GM03348 (cell line): ENCODE measurements at regions not wholly inside any gene's neighbourhood (a gene's known extent, or its start where the extent isn't known, plus 50 kb on each side); places are given as distances from the start of the nearest gene placed in this dataset.

Experiments used
- DNase-seq: peaks from one replicate; pipeline ENCODE4 v3.0.0; 2012; ENCODE audit warnings: low spot score

- DNase-seq, result no peak
Observed at GRCh38 chr2:52852006-52852405, 915.6 kb upstream of the CHAC2 start.

- DNase-seq, result no peak
Observed at GRCh38 chr2:52844701-52845423, 922.7 kb upstream of the CHAC2 start.

GRCh38 chr2:52835909-52836308, 931.7 kb upstream of the CHAC2 start:
- DNase-seq, result no peak

DNA sequence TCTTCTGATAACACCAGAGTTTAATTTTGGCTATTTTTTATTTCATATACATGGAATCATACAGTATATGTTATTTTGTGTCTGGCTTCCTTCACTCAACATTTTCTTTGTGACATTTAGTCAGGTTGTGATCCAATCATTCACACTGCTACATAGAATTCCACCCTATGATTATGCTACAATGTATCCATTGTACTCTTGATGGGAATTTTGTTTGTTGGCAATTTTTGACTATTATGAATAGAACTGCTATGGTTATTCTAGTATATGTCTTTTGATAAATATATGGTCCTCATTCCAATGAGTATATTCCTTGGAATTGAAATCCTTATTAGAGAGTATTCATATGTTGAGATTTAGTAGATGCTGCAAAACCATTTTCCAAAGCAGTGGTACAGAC, 936.4 kb upstream of the CHAC2 start:
- DNase-seq, result no peak

DNA sequence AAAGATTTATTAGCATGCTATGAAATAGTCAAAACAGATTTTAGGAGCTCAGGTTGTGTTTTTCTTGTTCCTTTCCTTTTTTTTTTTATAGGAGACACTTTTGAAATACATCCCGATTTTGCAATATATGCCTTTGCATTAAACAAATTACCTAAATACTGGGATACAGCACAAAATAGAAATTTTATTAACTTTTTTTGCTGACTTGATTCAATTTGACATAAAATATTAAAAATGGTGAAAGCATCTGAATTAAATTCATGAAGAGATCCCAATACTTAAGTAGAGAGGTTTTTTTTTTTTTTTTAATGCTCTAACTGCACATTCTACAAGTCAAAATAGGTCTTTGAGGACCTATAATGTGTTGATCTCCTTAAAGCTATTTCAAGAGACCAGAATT, 939.5 kb upstream of the CHAC2 start:
- DNase-seq, result no peak

DNA sequence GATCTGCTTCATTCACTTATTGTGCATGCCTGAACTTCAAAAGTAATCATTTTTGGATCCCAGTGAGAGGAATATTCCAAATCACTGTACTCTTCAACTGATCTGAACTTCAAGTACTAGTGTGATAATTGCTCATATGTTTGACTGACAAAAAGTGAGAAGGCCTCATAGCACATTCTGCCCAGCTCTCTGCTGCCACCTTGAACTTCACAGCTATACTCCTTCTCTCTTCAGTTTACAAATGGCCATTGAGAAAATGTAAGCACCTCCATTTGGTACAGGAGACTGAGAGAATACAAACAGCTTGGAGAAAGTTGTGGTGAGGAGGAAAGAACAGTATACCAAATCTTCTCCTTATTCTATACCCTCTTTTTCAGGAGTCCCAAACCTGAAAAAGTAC, 946.0 kb upstream of the CHAC2 start:
- DNase-seq, result no peak

DNA sequence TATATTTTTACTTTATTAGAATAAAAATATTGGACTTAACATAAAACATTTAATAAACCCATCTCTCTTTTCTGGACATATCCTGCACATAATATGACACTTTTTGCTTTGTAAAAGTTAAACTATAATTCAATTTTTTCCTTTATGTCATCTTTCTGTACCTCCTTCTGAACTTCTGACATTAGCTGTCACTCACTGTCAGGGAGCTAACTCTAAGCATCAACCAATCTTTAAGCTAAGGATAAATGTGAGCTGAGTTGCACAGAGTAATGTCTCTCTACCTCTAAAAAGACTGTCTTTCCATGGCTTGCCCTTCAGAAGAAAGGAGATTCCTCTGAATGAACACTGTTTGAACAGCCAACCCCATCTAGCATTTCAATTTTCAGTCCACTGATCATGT, 948.6 kb upstream of the CHAC2 start:
- no peak for DNase-seq

- peak; percentile 16 for DNase-seq
Observed at GRCh38 chr2:52810460-52810859, 957.1 kb upstream of the CHAC2 start.

GRCh38 chr2:52805901-52806410, 961.6 kb upstream of the CHAC2 start:
- no peak for DNase-seq

DNA sequence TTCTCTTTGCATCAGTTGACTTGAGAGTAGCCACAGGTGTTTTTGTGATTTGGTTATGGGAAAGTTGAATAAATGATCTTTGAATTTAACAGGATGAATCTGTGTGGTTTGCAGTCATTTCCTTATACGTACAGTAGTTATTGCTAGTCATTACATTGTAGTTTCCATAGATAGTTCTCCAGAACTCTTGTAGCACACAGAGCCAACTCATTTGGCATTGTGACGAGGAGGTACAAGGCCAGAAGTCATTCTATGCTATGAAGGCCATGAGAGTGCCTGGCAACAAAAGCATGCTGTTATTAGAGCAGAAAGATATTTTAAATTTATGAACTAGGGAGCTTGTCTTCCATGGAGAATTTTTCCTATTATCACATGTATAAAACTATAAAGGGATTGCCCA, 973.0 kb upstream of the CHAC2 start:
- no peak for DNase-seq

DNA sequence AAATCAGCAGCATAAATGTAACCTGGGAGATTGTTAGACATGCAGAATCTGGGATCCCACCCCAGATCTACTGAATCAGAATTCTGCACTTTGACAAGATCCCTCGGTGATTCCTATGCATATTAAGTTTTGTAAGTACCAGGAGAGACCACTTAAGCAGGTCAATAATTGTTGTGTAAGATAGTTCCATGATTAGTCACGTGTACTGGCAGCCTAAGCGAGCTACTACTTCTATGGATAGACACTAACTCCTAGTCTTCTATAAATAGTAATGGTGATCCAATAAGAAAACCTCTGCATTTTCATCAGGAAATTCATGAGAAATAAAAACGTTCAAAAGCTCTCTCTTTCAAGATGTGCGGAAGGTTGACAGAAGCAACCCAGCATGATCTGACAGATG, 988.2 kb upstream of the CHAC2 start:
- no peak for DNase-seq

- DNase-seq, result no peak
Observed at GRCh38 chr2:52776571-52776970, 991.0 kb upstream of the CHAC2 start.

GRCh38 chr2:52775674-52776073, 991.9 kb upstream of the CHAC2 start:
- DNase-seq, result no peak

DNA sequence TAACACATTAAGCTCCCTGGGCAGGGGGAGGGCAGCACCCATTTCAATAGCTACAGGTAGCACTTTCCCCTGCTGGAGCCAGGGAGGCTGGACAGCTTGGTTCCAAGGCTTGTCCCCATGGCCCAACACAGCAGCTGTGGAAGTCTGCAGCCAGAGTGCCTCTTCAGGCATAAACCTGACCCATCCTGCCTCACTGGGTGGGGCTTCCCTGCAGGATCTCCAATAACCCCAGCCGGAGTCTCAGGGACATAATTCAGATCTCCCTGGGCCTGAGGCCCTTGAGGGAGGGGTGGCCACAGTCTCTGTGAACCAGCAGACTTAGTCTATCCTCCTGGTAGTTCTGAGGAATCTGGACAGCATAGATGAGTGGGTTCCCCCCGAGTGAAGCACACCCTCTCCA, 1001.9 kb upstream of the CHAC2 start:
- no peak for DNase-seq

DNA sequence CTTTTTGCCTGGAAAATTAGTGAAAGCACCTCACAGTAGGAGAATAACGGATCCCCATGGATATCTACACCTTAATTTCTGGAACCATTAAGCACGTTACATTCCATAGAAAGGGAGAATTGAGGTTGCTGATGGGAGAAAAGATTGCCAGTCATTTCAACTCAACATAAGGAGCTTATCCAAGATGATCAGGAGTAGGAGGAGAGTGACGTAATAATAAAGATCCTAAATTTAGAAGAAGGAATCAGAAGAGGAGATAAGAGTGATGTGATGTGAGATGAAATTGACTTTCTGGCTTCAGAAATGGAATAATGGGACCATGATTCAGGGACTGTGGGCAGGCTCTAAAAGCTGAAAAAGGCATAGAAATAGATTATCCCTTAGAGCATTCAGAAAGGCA, 1017.8 kb upstream of the CHAC2 start:
- no peak for DNase-seq

GRCh38 chr2:52745144-52745543, 1022.5 kb upstream of the CHAC2 start:
- no peak for DNase-seq

DNA sequence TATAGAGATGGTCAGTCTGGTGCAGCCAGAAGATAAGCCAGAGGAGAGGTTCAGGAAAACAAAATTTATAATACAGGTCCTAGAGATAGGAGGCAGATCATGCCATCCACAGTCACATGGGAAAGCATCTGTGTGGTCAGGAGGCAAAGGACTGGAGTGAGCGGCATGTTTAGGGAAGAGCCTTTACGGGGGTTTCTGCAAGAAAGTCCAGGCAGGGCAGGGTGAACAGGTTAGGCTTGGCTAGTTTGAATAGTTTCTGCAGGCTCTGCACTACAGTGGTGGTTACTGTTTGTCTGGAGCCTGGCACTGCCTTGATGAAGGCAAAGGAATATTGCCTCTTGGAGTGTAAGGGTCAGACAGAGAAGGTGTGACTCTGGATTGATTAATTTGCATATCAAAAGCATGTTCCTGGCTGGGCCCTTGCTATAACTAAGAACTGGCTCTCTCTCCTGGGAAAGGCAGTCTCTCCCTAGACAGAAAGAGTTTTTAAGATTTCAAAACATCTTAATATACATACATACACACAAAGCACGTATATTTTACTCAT, 1034.7 kb upstream of the CHAC2 start:
- DNase-seq, result no peak

DNA sequence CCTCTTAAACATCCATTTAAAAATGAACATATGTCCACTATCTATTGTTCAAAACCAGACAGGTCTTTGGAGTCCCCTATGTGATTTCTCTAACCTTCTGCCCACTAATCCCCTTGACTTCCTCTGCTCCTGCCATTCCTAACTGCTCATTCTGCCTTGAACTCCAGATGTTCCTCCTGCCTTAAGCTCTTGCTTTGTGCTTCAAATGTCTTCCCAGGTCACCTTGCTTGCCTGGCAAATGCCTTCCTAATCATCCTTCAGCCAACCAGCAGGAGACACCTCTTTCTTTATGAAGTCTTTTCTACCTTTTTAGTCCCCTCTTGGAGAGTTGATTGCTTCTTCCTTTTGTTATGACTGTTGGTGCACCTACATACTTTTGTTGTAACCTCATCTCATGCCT, 1043.0 kb upstream of the CHAC2 start:
- DNase-seq, result no peak

DNA sequence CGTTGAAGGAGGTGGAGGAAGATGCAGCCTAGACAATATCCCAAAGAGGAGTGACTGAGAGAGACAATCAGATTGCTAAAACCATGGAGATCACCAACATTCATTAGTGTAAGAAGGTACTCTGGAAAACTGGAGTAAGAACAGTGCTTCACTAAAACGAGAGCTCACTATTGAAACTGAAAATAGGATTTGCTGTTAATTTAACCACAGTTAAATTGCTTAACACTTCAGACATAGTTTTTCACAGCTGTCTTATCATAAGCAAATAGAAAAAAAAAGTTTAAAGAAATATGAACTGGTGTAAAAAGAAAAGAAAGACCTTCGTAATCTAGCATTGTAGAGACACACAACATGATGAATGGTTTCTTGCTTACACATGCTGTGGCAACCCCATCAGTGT, 1049.8 kb upstream of the CHAC2 start:
- DNase-seq, result no peak

- DNase-seq, result no peak
Observed at GRCh38 chr2:52710810-52711618, 1056.6 kb upstream of the CHAC2 start.

GRCh38 chr2:52704251-52704650, 1063.4 kb upstream of the CHAC2 start:
- DNase-seq, result no peak

DNA sequence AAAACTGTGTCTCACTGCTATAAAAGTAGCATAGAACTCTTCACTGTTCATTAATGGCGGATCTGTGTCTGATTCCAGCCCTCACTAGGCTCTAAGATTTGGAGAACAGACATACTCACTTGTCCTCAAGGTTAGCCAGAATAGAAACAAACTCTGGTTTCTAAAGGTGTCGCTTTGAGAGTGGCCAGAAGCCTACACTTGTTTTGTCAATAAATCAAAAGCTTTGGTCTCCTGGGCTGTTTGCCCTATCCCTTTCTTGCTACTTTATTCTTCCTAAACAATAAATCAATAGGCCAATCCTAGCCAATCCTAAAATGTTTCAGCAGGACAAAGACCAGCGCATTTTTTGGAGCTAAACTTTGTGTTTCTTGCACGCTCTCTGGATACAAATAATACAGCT, 1064.6 kb upstream of the CHAC2 start:
- no peak for DNase-seq

DNA sequence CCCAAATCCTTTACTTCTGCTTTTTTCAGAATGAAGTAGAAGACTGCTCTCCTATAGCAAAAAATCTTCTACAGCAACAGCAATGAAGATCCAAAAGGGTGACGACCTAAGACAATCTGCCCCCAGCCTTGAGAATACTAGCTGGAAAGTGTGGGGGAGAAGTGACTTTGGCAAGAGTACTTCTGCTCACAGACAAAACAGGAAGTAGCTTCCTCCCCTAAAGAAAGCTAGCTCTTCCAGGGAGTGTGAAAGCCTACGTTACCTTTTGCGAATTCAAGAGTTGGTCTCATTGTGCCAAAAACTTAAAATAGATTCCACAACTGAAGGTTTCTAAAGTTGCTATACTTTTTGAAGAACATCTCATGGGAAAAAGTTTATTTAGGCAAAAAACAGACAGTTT, 1069.2 kb upstream of the CHAC2 start:
- no peak for DNase-seq
